GM21717 (cell line): ENCODE measurements at regions not wholly inside any gene's neighbourhood (a gene's known extent, or its start where the extent isn't known, plus 50 kb on each side); places are given as distances from the start of the nearest gene placed in this dataset.

Source experiments
- ATAC-seq: cut with Tn5 transposase; IDR thresholded peaks from one replicate; pipeline ENCODE4 v1.9.1; 2021; ENCODE audit warnings: mild to moderate bottlenecking, moderate library complexity; ENCODE audit not compliant: unreplicated experiment

- ATAC-seq: no peak
Observed at GRCh38 chr6:76702187-76702586, 629.7 kb upstream of the IMPG1 start.

GRCh38 chr6:76701610-76702009 is 629.1 kb upstream of the IMPG1 start:
- no peak for ATAC-seq

GRCh38 chr6:76697585-76697984 is 625.1 kb upstream of the IMPG1 start:
- ATAC-seq: no peak

GRCh38 chr6:76694795-76695194 is 622.3 kb upstream of the IMPG1 start:
- ATAC-seq: no peak

GRCh38 chr6:76684875-76685274 is 612.4 kb upstream of the IMPG1 start:
- no peak for ATAC-seq

GRCh38 chr6:76683985-76684384 is 611.5 kb upstream of the IMPG1 start:
- ATAC-seq: no peak

GRCh38 chr6:76682842-76683241 is 610.4 kb upstream of the IMPG1 start:
- no peak for ATAC-seq

GRCh38 chr6:76681781-76682180 is 609.3 kb upstream of the IMPG1 start:
- no peak for ATAC-seq

GRCh38 chr6:76677017-76677416 is 604.6 kb upstream of the IMPG1 start:
- no peak for ATAC-seq

- no peak for ATAC-seq
Observed at GRCh38 chr6:76671751-76672150, 599.3 kb upstream of the IMPG1 start.

GRCh38 chr6:76644231-76644630 is 571.8 kb upstream of the IMPG1 start:
- ATAC-seq: no peak

GRCh38 chr6:76639941-76640340 is 567.5 kb upstream of the IMPG1 start:
- no peak for ATAC-seq

- no peak for ATAC-seq
Observed at GRCh38 chr6:76634695-76635094, 562.2 kb upstream of the IMPG1 start.

- ATAC-seq: no peak
Observed at GRCh38 chr6:76633259-76633658, 560.8 kb upstream of the IMPG1 start.

- no peak for ATAC-seq
Observed at GRCh38 chr6:76631622-76632021, 559.2 kb upstream of the IMPG1 start.

- no peak for ATAC-seq
Observed at GRCh38 chr6:76615395-76615794, 542.9 kb upstream of the IMPG1 start.

GRCh38 chr6:76612954-76613353 is 540.5 kb upstream of the IMPG1 start:
- ATAC-seq: no peak

- no peak for ATAC-seq
Observed at GRCh38 chr6:76609160-76609559, 536.7 kb upstream of the IMPG1 start.

GRCh38 chr6:76594109-76594508 is 521.6 kb upstream of the IMPG1 start:
- ATAC-seq: no peak

- ATAC-seq: no peak
Observed at GRCh38 chr6:76593668-76594067, 521.2 kb upstream of the IMPG1 start.

GRCh38 chr6:76592566-76592965 is 520.1 kb upstream of the IMPG1 start:
- ATAC-seq: no peak

- ATAC-seq: no peak
Observed at GRCh38 chr6:76587271-76587670, 514.8 kb upstream of the IMPG1 start.

GRCh38 chr6:76584121-76584520 is 511.7 kb upstream of the IMPG1 start:
- ATAC-seq: no peak

GRCh38 chr6:76578746-76579145 is 506.3 kb upstream of the IMPG1 start:
- ATAC-seq: no peak
